Frontal cortex (tissue), 4 donors: ENCODE measurements at regions not wholly inside any gene's neighbourhood (a gene's known extent, or its start where the extent isn't known, plus 50 kb on each side); places are given as distances from the start of the nearest gene placed in this dataset. TPM values are rescaled to one million over a fixed set of nuclear protein-coding genes. Genes with fewer than 3 reads are reported as not detected.
"Not testable (repeated sequence)": the region's sequence is repeated elsewhere in the genome, so short reads cannot be mapped to it uniquely, and the experiment has no call there.

Experiments used
- DNase-seq, 2 donors: peaks; one replicate each; pipeline ENCODE4 v3.0.0; 2012; ENCODE audit warnings: low spot score in 2 of 2
- FAIRE-seq: peaks from 2 replicates; lab custom pipeline; 2012; peaks lifted over from hg19 to GRCh38; lab: Jason Lieb, UNC
- small RNA-seq: library from RNA; depleted of rRNA; stranded (forward); fragments of <200 nt; gene quantifications from one replicate; pipeline ENCODE3, GENCODE V24; 2014
- donor health status: control.
- donor health status: control.
- donor health status: control.

GRCh38 chr7:80996236-80996635 is 77.4 kb upstream of the SEMA3C start:
- not testable (repeated sequence) for DNase-seq, FAIRE-seq

DNA sequence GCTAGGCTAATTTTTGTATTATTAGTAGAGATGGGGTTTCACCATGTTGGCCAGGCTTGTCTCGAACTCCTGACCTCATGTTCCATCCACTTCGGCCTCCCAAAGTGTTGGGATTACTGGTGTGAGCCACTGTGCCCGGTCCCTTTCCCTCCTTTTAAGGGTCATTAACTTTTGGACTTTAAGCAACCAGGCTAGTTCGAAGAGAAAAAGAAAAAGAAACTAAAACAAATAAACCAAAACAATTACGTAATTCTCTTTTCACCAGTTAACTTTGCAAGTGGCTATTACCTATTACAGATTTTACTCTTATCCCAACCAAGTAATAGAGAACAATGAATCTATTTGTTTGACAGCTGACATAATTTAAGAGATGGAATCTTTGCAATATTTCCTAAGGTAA is 72.8 kb upstream of the SEMA3C start:
- DNase-seq = no peak
- FAIRE-seq = no peak

DNA sequence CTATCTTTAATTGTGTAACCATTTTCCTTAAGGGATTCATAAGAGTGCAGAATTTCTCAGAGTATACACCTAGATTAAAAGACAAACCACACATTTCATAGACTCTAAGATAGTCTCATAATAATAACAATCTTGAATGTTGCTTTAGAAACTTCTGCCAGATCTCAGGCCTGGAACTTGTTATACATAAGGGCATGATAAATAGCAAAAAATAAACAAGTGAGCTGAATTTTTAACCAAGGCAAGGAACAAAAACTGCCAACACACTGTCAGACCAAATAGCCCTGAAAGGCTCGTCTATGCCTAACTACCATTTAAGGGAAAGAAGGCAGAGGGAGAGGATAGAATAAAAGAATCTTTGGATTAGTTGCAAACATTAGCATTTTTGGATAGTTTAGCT is 65.8 kb upstream of the SEMA3C start:
- FAIRE-seq = no peak
- no peak for DNase-seq

DNA sequence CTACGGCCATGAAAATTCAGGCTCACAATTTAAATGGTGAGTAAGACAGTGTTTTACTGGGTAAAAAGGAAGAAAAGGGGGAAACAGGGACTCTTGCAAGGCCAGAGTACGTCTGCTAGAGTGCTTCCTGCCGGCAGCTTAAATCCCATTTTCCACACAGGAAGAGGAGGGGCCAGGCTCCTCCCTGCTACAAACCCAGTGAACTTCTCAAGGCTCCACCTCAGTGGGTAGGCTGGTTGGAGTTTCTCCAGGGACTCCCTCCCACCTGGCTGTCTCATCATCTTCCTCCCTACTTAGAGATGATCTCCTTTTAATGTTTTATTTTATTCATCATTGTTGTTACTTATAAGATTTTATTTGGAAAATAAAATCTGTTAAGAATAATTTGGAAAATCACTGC is 62.6 kb upstream of the SEMA3C start:
- DNase-seq (no peak), FAIRE-seq (no peak)

- no peak for DNase-seq
- no peak for FAIRE-seq
Observed at GRCh38 chr7:80977751-80978150, 58.9 kb upstream of the SEMA3C start.

GRCh38 chr7:80974396-80975358 is 55.8 kb upstream of the SEMA3C start:
- DNase-seq = no peak
- no peak for FAIRE-seq

- no peak for FAIRE-seq
- no peak for DNase-seq
Observed at GRCh38 chr7:80971225-80971624, 52.4 kb upstream of the SEMA3C start.

Small RNA genes in the stretch of these regions (small RNA-seq; reads per million reads assigned to genes)
- not detected for gene AC004866.1
